ENCODE measurements at regions not wholly inside any gene's neighbourhood (a gene's known extent, or its start where the extent isn't known, plus 50 kb on each side); places are given as distances from the start of the nearest gene placed in this dataset.

DNA sequence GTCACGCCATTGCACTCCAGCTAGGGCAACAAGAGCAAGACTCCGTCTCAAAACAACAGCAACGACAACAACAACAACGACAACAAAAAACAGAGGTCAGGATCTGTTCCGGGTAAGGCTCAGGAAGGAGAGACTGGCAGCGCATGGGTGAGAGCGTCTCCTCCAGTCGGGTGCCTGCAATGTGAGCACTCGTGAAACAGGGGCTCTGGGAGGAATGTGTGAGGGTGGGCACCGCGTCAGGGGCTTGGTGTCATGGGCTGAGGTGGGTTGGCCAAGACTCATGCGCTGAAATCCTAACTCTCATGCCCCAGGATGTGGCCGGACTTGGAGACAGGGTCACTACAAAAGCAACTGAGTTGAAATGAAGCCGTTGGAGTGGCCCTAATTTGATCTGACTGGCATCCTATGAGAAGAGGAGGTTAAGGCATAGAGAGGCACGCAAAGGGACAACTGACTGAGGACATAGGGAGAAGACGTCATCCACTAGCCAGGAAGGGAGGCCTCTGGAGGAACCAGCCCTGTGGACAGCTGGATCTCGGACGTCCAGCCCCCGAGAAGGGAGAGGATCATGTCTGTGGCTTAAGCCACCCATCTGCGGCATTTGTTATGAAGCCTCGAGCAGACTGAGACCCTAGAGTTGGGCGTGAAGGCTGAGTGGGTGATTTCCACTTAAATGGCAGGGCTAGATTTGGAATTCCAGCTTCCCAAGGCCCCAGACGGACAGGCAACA is 241.5 kb upstream of the PITRM1 start:
- TF ChIP-seq, protein P1, sequence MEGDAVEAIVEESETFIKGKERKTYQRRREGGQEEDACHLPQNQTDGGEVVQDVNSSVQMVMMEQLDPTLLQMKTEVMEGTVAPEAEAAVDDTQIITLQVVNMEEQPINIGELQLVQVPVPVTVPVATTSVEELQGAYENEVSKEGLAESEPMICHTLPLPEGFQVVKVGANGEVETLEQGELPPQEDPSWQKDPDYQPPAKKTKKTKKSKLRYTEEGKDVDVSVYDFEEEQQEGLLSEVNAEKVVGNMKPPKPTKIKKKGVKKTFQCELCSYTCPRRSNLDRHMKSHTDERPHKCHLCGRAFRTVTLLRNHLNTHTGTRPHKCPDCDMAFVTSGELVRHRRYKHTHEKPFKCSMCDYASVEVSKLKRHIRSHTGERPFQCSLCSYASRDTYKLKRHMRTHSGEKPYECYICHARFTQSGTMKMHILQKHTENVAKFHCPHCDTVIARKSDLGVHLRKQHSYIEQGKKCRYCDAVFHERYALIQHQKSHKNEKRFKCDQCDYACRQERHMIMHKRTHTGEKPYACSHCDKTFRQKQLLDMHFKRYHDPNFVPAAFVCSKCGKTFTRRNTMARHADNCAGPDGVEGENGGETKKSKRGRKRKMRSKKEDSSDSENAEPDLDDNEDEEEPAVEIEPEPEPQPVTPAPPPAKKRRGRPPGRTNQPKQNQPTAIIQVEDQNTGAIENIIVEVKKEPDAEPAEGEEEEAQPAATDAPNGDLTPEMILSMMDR (IDR thresholded peaks at IDR 0.05 in 4 of 5, conservative IDR thresholded peaks at IDR 0.05 in 1 of 5) = no peak
- TF ChIP-seq POLR2A (IDR thresholded peaks at IDR 0.05) = no peak

Measured in gastrocnemius medialis (tissue), 4 donors.